ENCODE measurements at regions not wholly inside any gene's neighbourhood (a gene's known extent, or its start where the extent isn't known, plus 50 kb on each side); places are given as distances from the start of the nearest gene placed in this dataset.

GRCh38 chr10:42896735-42897134 lies 114.1 kb downstream of the BMS1 start:
- TF ChIP-seq CTCF (conservative IDR thresholded peaks at IDR 0.05 in 1 of 2, IDR thresholded peaks at IDR 0.05 in 1 of 2; ENCODE audit: low read depth in 1 of 2, low read length in 2 of 2) (no peak), EZH2 (IDR thresholded peaks at IDR 0.05; ENCODE audit: low read length, missing control alignments) (no peak)
